Activated B cell treated with CpG ODN at 0.5 μM for 24 hours (primary cell): ENCODE measurements at regions not wholly inside any gene's neighbourhood (a gene's known extent, or its start where the extent isn't known, plus 50 kb on each side); places are given as distances from the start of the nearest gene placed in this dataset.

Source experiments
- ATAC-seq: fragments of 200-7000 bp; cut with Tn5 transposase; one replicate; pipeline ENCODE4 v1.10.0; 2021; ENCODE audit warnings: low read depth, mild to moderate bottlenecking, moderate library complexity
- CTCF ChIA-PET: fragments of 350-600 bp; sonication (Branson Sonifier 250); formaldehyde crosslinking; loops from one replicate; lab custom pipeline; 2021; ENCODE audit warnings: antibody characterized with exemption; lab: Charles Lee
- POLR2A ChIA-PET: fragments of 350-600 bp; sonication (Branson Sonifier 250); formaldehyde crosslinking; loops from one replicate; lab custom pipeline; 2021; ENCODE audit warnings: antibody characterized with exemption; lab: Charles Lee
- DNase-seq: peaks from one replicate; pipeline ENCODE4 v3.0.0; 2022
- H3K27ac Mint-ChIP-seq: one replicate; pipeline ENCODE4 v1.8.0; 2020; ENCODE audit warnings: mixed read lengths
- H3K27me3 Mint-ChIP-seq: one replicate; pipeline ENCODE4 v1.8.0; 2021; ENCODE audit warnings: mixed read lengths
- H3K36me3 Mint-ChIP-seq: one replicate; pipeline ENCODE4 v1.8.0; 2021; ENCODE audit warnings: low read depth, mixed read lengths
- H3K4me1 Mint-ChIP-seq: one replicate; pipeline ENCODE4 v1.8.0; 2021; ENCODE audit warnings: mixed read lengths
- H3K4me3 Mint-ChIP-seq: one replicate; pipeline ENCODE4 v1.8.0; 2020; ENCODE audit warnings: mild to moderate bottlenecking, mixed read lengths
- H3K9me3 Mint-ChIP-seq: one replicate; pipeline ENCODE4 v1.8.0; 2020; ENCODE audit warnings: mixed read lengths
- CTCF ChIP-seq: fragments of 200-600 bp; IDR thresholded peaks from one replicate; pipeline ENCODE4 v1.8.0; 2022; ENCODE audit warnings: antibody characterized with exemption, mild to moderate bottlenecking
- intact Hi-C: fragments of 100-400 bp; cut with micrococcal nuclease; formaldehyde crosslinking; loops from one replicate; pipeline ENCODE4 v1.15.1; 2024

GRCh38 chr6:170034294-170034693 is 256.6 kb downstream of the DLL1 start:
- Mint-ChIP-seq H3K36me3 (no peaks in the 10 kb centered on the region), H3K4me1 (no peaks in the 10 kb centered on the region), H3K4me3 (no peak overlapping the region)

DNA sequence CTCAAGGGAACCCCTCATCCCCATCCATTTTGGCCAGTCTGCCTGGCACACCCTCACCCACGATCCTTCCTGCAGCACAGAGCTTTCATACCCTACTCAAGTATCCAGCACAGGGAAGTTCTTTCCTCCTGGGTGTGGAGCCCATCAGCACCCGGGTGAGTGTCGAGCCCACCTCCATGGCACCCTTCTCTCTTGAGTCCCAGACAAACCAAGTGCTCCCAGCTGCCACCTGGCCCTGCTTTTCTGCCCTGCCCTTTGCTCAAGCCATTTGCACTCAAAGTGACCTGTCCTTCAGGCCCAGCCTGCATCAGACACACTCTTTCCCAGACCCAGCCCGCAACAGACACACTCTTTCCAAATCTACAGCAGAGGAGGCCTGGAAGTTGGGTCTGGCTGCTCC is 257.2 kb downstream of the DLL1 start:
- H3K4me3 Mint-ChIP-seq, result no peak overlapping the region
- ChIA-PET POLR2A (no interaction called here), CTCF (no interaction called here)
- no peak for DNase-seq
- no peak for ATAC-seq
- H3K27me3 Mint-ChIP-seq, result peaks cover 1% of the 10 kb centered on the region
- no peaks in the 10 kb centered on the region for H3K36me3 Mint-ChIP-seq
- intact Hi-C loops, result no loop called here
- no peak for TF ChIP-seq CTCF
- no peaks in the 10 kb centered on the region for H3K4me1 Mint-ChIP-seq
- peaks cover 11% of the 10 kb centered on the region for H3K9me3 Mint-ChIP-seq
- no peak overlapping the region for H3K27ac Mint-ChIP-seq

More at GRCh38 chr6:170034294-170034693, 256.6 kb downstream of the DLL1 start:
- Mint-ChIP-seq H3K27me3 (peaks cover 1% of the 10 kb centered on the region), H3K9me3 (peaks cover 11% of the 10 kb centered on the region), H3K27ac (no peak overlapping the region)
- DNase-seq (peak; percentile 7), ATAC-seq (no peak)
- no peak for TF ChIP-seq CTCF
- ChIA-PET CTCF (no interaction called here), POLR2A (no interaction called here)
- intact Hi-C loops, result no loop called here

DNA sequence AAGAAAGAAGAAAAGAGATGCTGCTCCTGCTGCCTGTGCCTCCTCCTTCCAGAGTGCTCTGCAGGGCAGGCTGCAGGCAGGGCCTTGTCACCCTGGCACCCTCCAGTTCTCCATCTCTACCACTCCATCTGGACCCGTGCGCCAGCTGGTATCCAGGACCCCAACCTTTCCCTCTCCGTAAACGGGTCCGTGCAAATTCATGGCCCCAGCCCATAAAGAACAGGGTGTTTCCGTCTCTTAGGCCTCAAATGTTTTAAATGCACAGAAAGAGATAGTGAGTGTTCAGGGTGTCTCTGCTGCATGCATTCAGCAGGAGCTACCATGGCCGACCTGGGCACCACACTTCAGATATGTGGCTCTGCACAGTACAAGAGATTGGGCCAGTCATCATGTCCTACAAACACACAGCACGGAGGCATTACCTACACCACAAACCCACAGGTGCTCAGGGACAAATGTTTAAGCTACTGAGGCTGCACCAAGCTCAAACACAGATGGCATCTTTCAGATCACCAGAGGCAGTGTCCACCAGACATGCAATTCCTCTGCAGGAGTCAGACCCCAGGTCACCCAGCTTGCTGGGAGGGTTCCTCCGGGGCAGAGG is 258.1 kb downstream of the DLL1 start:
- Mint-ChIP-seq H3K9me3 (peaks cover 11% of the 10 kb centered on the region), H3K36me3 (no peaks in the 10 kb centered on the region), H3K4me3 (no peak overlapping the region), H3K4me1 (no peaks in the 10 kb centered on the region), H3K27me3 (peaks cover 1% of the 10 kb centered on the region), H3K27ac (no peak overlapping the region)
- no peak for DNase-seq
- no peak for ATAC-seq
- CTCF ChIA-PET, result no interaction called here
- no peak for TF ChIP-seq CTCF
- intact Hi-C loops, result no loop called here
- POLR2A ChIA-PET, result no interaction called here

- DNase-seq (peak; percentile 5), ATAC-seq (no peak)
- ChIA-PET CTCF (no interaction called here), POLR2A (no interaction called here)
- no peak for TF ChIP-seq CTCF
- H3K27me3 Mint-ChIP-seq, result peaks cover 1% of the 10 kb centered on the region
- H3K9me3 Mint-ChIP-seq, result peaks cover 11% of the 10 kb centered on the region
- H3K27ac Mint-ChIP-seq, result no peak overlapping the region
- no peaks in the 10 kb centered on the region for H3K36me3 Mint-ChIP-seq
- intact Hi-C loops, result no loop called here
- H3K4me1 Mint-ChIP-seq, result no peaks in the 10 kb centered on the region
- H3K4me3 Mint-ChIP-seq, result no peak overlapping the region
Observed at GRCh38 chr6:170032197-170032596, 258.7 kb downstream of the DLL1 start.

GRCh38 chr6:170031684-170032121 is 259.2 kb downstream of the DLL1 start:
- Mint-ChIP-seq H3K27ac (no peak overlapping the region), H3K36me3 (no peaks in the 10 kb centered on the region), H3K4me3 (no peak overlapping the region), H3K4me1 (no peaks in the 10 kb centered on the region), H3K9me3 (peaks cover 11% of the 10 kb centered on the region), H3K27me3 (peaks cover 1% of the 10 kb centered on the region)
- ATAC-seq (no peak), DNase-seq (peak; percentile 7)
- intact Hi-C loops, result no loop called here
- no peak for TF ChIP-seq CTCF
- POLR2A ChIA-PET, result no interaction called here
- CTCF ChIA-PET, result no interaction called here
